Heart left ventricle (tissue), 16 donors: ENCODE measurements at regions not wholly inside any gene's neighbourhood (a gene's known extent, or its start where the extent isn't known, plus 50 kb on each side); places are given as distances from the start of the nearest gene placed in this dataset.

Source experiments
- ATAC-seq, 4 donors: fragments of 200-7000 bp; cut with Tn5 transposase; one replicate each; pipeline ENCODE4 v1.9.1; 2020 to 2022; ENCODE audit warnings: moderate library complexity in 4 of 4, mild to moderate bottlenecking in 3 of 4, moderate number of reproducible peaks in 1 of 4
- DNase-seq, 5 donors: peaks; one replicate each; pipeline ENCODE4 v3.0.0-alpha.2; 2020
- H3K27ac ChIP-seq, 12 donors: fragments of 200-600 bp; sonication (generic) in 4 of 12; one replicate each; pipeline versions ENCODE4 v1.5.0 to v1.8.0; 2016 to 2022; ENCODE audit warnings: mild to moderate bottlenecking in 2 of 12
- H3K27me3 ChIP-seq, 9 donors: fragments of 200-600 bp; sonication (generic) in 2 of 9; one replicate each; pipeline versions ENCODE4 v1.5.1 to v1.8.0; 2016 to 2022; ENCODE audit warnings: mild to moderate bottlenecking in 3 of 9
- H3K36me3 ChIP-seq, 9 donors: fragments of 200-600 bp; sonication (generic) in 2 of 9; one replicate each; pipeline versions ENCODE4 v1.5.0 to v1.8.0; 2018 to 2022; ENCODE audit warnings: mild to moderate bottlenecking in 2 of 9
- H3K4me1 ChIP-seq, 12 donors: fragments of 200-600 bp; sonication (generic) in 4 of 12; one replicate each; pipeline versions ENCODE4 v1.5.0 to v1.8.0; 2016 to 2022; ENCODE audit warnings: mild to moderate bottlenecking in 3 of 12
- H3K4me3 ChIP-seq, 12 donors: fragments of 200-600 bp; sonication (generic) in 4 of 12; one replicate each; pipeline versions ENCODE4 v1.5.0 to v1.8.0; 2017 to 2022; ENCODE audit warnings: mild to moderate bottlenecking in 9 of 12, moderate library complexity in 4 of 12
- H3K9me3 ChIP-seq, 12 donors: fragments of 200-600 bp; sonication (generic) in 4 of 12; one replicate each; pipeline versions ENCODE4 v1.5.0 to v1.8.0; 2016 to 2022; ENCODE audit warnings: mild to moderate bottlenecking in 1 of 12
- POLR2A ChIP-seq, 2 donors: fragments of 450-650 bp; IDR thresholded peaks; one replicate each; pipeline ENCODE4 v1.6.1; 2017; ENCODE audit warnings: antibody characterized with exemption in 2 of 2, mild to moderate bottlenecking in 2 of 2, moderate library complexity in 2 of 2
- WGBS, 4 donors: extraction: QIAGEN DNeasy Blood & Tissue Kit in 2 of 4; methylation state at CpG; one replicate each; pipeline versions ENCODE4 v1.1.5 to v1.1.7; 2013 to 2018; 5-methylcytosine and 5-hydroxymethylcytosine counted together
- intact Hi-C, 10 donors: fragments of 100-400 bp; cut with DNase I; formaldehyde crosslinking; loops; one replicate each; pipeline versions ENCODE4 v1.11.1 to v1.14.2; 2022
- TF ChIP-seq, protein P1 (sequence below), 12 donors: fragments of 200-600 bp; sonication (generic) in 4 of 12; IDR thresholded peaks; one replicate each; pipeline versions ENCODE4 v1.5.0 to v1.8.0; 2018 to 2022; ENCODE audit warnings: antibody characterized with exemption in 12 of 12, mild to moderate bottlenecking in 5 of 12
- donor health status: ischemic (EF 13 %, LVEDD 7.1; RV severe dilation, severe dysfunction).
- donor health status: healthy with polysubstance abuse.
- donor health status: DM: no; HTN: yes; CAD: no.
- donor health status: DM: no; HTN: no; CAD: no.
- donor health status: ischemic (EF 25% LVEDD 6.9; RV normal size, moderate dysfunction).
- donor health status: ischemic (EF 25% LVEDD 5.7; RV mildly dilated, moderate dysfunction).
- donor health status: healthy.
- donor health status: DM: yes; HTN: yes; CAD: no.
- donor health status: ischemic (EF 35%, LVEDD 5.7; RV mildly dilated, moderate dysfunction).
- donor health status: nonischemic (EF 11% LVEDD 7.7; RV severe dilation, severe dysfunction).
- donor health status: DM: yes; HTN: yes; CAD: no.
- donor health status: PGD.
- donor health status: ischemic (EF 29% LVEDD 5.4; RV normal size, mild dysfunction).
- donor health status: nonischemic (EF 23%, LVEDD 6.1; RV moderate dilation, normal function).

DNA sequence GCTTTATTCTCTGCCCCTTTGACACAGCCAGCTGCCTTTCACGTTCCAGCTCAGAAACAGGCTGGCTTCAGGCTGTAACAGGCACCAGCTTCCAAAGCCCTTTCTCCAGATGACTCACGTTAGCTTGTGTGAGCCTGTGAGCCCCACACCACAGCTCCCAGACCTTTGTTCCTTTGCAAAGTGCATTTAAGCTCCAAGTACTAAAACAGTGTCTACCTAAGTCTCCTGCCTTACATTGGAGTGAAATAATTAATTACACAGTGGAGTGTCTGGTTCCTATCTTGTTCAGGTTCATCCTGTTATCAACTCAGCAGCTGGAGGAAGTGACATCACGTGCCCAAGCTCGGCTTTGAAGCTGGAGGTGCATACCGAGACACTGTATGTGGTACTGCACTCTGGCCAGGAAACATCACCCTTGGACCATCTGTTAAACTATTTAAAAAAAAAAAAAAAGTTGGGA is 475.8 kb downstream of the FOXO1 start:
- 5 to 15% (median 10%) methylated on average over 5 of the region's 5 CpGs for WGBS, 4 donors
- DNase-seq: peak in 4 of 5 donors; percentile 30 to 65 (median 49)
- TF ChIP-seq, protein P1, sequence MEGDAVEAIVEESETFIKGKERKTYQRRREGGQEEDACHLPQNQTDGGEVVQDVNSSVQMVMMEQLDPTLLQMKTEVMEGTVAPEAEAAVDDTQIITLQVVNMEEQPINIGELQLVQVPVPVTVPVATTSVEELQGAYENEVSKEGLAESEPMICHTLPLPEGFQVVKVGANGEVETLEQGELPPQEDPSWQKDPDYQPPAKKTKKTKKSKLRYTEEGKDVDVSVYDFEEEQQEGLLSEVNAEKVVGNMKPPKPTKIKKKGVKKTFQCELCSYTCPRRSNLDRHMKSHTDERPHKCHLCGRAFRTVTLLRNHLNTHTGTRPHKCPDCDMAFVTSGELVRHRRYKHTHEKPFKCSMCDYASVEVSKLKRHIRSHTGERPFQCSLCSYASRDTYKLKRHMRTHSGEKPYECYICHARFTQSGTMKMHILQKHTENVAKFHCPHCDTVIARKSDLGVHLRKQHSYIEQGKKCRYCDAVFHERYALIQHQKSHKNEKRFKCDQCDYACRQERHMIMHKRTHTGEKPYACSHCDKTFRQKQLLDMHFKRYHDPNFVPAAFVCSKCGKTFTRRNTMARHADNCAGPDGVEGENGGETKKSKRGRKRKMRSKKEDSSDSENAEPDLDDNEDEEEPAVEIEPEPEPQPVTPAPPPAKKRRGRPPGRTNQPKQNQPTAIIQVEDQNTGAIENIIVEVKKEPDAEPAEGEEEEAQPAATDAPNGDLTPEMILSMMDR (IDR thresholded peaks at IDR 0.05): no peak
- TF ChIP-seq POLR2A (IDR thresholded peaks at IDR 0.05): no peak
- H3K9me3 ChIP-seq: no peaks in the 10 kb centered on the region
- H3K4me1 ChIP-seq: peaks cover 5 to 52% (median 39%) of the 10 kb centered on the region in 12 donors
- no peak overlapping the region for H3K4me3 ChIP-seq
- H3K27me3 ChIP-seq: no peaks in the 10 kb centered on the region
- peak overlapping the region; percentile 36 to 84 (median 70) for H3K27ac ChIP-seq
- H3K36me3 ChIP-seq: no peaks in the 10 kb centered on the region
- intact Hi-C loops: loop anchor here in 6 of 10 donors (2.0 to 10.0 kb wide), 8 partner anchors 38 to 477 kb away; partner anchors contain the start of gene FOXO1 (in 5 of the 6)
- peak; percentile 43 to 72 (median 58) for ATAC-seq

DNA sequence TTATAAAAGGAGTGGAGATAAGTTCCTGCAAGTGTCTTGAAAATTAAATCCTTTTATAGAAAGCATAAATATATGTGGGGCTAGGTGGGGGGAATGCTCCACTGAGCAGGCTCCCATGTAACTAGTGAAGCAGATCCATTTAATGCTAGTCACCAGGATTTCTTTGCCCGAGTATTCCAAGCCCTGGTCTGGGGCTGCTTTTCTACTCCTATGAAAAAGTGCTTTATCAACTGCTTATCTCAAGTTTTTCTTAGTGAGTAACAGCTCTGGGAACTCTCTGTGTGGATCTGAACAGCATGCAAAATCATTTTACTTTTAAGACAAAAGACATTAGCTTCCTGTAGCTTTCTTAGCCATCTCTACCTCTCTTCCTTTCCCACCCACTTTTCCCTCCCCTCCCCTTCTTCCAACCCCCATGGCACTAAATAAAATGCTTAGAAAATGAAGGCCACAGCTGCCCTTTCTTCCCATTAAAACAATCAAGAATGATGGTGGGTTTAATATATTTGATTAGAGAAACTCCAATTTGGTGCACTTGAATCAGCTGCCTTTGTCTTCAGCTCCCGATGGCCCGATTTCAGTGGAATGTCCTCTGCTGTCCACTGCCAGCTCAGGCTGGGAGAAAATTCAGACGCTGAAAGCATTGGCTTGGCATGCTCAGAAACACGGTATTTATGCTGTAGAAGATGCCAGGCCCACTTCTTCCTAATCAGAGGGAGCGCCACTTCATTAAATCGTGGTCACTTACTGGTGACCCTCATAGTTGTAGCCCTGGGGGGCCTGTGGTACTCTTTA is 475.1 kb downstream of the FOXO1 start:
- Histone ChIP-seq H3K4me3 (no peak overlapping the region), H3K27ac (peak overlapping the region; percentile 36 to 84 (median 70)), H3K9me3 (no peaks in the 10 kb centered on the region), H3K4me1 (peaks cover 5 to 52% (median 39%) of the 10 kb centered on the region in 12 donors), H3K36me3 (no peaks in the 10 kb centered on the region), H3K27me3 (no peaks in the 10 kb centered on the region)
- TF ChIP-seq POLR2A (IDR thresholded peaks at IDR 0.05): no peak
- TF ChIP-seq, protein P1 (IDR thresholded peaks at IDR 0.05): no peak
- DNase-seq: no peak
- intact Hi-C loops: loop anchor here in 6 of 10 donors (2.0 to 10.0 kb wide), 8 partner anchors 39 to 476 kb away; partner anchors contain the start of gene FOXO1 (in 5 of the 6)
- WGBS, 4 donors: 18 to 26% (median 23%) methylated on average over 7 of the region's 7 CpGs
- ATAC-seq: peak in 1 of 4 donors; percentile 4

DNA sequence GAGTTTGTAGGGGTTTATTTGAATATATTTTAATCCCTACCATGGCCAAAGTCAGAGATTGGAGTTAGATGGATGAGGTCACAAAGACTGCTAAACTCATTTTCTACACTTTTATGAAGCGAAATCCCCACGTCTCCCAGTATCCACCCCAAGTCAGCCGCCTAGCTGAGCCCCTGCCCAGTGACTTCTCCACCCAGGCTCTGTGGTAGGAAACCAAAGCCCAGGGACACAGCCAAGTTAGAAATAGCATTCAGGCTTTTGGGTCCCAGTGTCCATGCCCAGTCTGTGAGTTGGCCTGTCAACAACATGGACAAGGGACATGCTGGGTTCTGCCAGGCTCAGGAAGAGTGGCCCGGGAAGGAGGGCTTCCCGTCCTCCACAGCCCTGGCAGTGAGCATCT is 474.0 kb downstream of the FOXO1 start:
- DNase-seq (peak in 3 of 5 donors; percentile 29 to 47 (median 38)), ATAC-seq (peak; percentile 24 to 61 (median 48))
- H3K27ac ChIP-seq: peak overlapping the region; percentile 2 to 84 (median 74)
- 59 to 78% (median 70%) methylated on average over 4 to 5 of the region's 5 CpGs for WGBS, 4 donors
- no peak overlapping the region for H3K4me3 ChIP-seq
- TF ChIP-seq POLR2A (IDR thresholded peaks at IDR 0.05): no peak
- TF ChIP-seq, protein P1 (IDR thresholded peaks at IDR 0.05): no peak
- intact Hi-C loops: loop anchor here in 6 of 10 donors (5.0 to 10.0 kb wide), 7 partner anchors 40 to 475 kb away; partner anchors contain the start of gene FOXO1 (in 5 of the 6)
- peaks cover 5 to 52% (median 39%) of the 10 kb centered on the region in 12 donors for H3K4me1 ChIP-seq
- H3K36me3 ChIP-seq: no peaks in the 10 kb centered on the region
- no peaks in the 10 kb centered on the region for H3K9me3 ChIP-seq
- no peaks in the 10 kb centered on the region for H3K27me3 ChIP-seq

DNA sequence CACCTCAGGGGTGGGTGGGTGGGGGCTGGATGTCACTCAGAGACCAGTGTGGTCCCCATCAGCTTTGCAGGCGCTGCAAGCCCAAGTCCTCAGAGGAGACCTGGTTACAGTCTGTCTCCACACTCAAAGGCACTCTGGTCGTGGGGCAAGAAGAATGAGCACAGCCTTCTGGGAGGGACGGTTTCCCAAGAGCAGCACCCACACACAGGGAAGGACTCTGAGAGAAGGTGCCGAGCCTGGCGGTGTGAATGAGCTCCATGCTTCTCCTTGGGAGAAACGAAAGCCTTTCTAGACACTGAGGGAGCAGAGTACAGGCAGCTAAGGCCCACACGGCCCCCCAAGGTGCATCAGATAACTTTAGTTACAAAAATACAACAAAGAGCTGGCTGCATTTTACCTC is 473.6 kb downstream of the FOXO1 start:
- intact Hi-C loops: loop anchor here in 6 of 10 donors (5.0 to 10.0 kb wide), 7 partner anchors 41 to 474 kb away; partner anchors contain the start of gene FOXO1 (in 5 of the 6)
- peak in 2 of 5 donors; percentile 27 to 36 for DNase-seq
- Histone ChIP-seq H3K9me3 (no peaks in the 10 kb centered on the region), H3K4me1 (peaks cover 5 to 52% (median 39%) of the 10 kb centered on the region in 12 donors), H3K36me3 (no peaks in the 10 kb centered on the region), H3K27me3 (no peaks in the 10 kb centered on the region), H3K27ac (peak overlapping the region; percentile 2 to 84 (median 74)), H3K4me3 (peak overlapping the region in 1 of 12 donors; percentile 38)
- TF ChIP-seq, protein P1 (IDR thresholded peaks at IDR 0.05): no peak
- no peak for TF ChIP-seq POLR2A (IDR thresholded peaks at IDR 0.05)
- ATAC-seq: peak in 3 of 4 donors; percentile 2 to 19 (median 16)
- WGBS, 4 donors: 44 to 70% (median 60%) methylated on average over 2 to 7 of the region's 7 CpGs
